Fibroblast of lung (primary cell): ENCODE measurements at regions not wholly inside any gene's neighbourhood (a gene's known extent, or its start where the extent isn't known, plus 50 kb on each side); places are given as distances from the start of the nearest gene placed in this dataset.

ENCODE experiments used
- DNase-seq, 2 donors: peaks; one replicate each; pipeline versions ENCODE4 v3.0.0 to v3.0.0-alpha.2; 2010; ENCODE audit warnings: low read depth in 2 of 2
- H2AFZ ChIP-seq: 2 replicates; pipeline ENCODE4 v1.5.1; 2012; ENCODE audit warnings: low read length, control low read depth, inconsistent platforms
- H3K27ac ChIP-seq: 2 replicates; pipeline ENCODE4 v1.5.1; 2011; ENCODE audit warnings: low read length, control low read depth; ENCODE audit not compliant: insufficient read depth
- H3K27me3 ChIP-seq: 2 replicates; pipeline ENCODE4 v1.5.1; 2011; ENCODE audit warnings: mild to moderate bottlenecking, low read length; ENCODE audit not compliant: control insufficient read depth, insufficient read depth
- H3K36me3 ChIP-seq: 2 replicates; pipeline ENCODE4 v1.5.1; 2011; ENCODE audit warnings: low read length; ENCODE audit not compliant: control insufficient read depth, insufficient read depth
- H3K4me1 ChIP-seq: 2 replicates; pipeline ENCODE4 v1.5.1; 2011; ENCODE audit warnings: low read length; ENCODE audit not compliant: control insufficient read depth, insufficient read depth; ENCODE audit errors: extremely low read depth
- H3K4me2 ChIP-seq: 2 replicates; pipeline ENCODE4 v1.5.1; 2011; ENCODE audit warnings: low read length, control low read depth; ENCODE audit not compliant: insufficient read depth; ENCODE audit errors: extremely low read depth
- H3K4me3 ChIP-seq, 4 experiments: fragments of 200-600 bp in 1 of 4; sonication (generic) in 1 of 4; replicated peaks in 1 of 4; 2 replicates each; pipeline ENCODE4 v1.5.1; 2011 to 2016; ENCODE audit warnings: low read length in 4 of 4, low read depth in 3 of 4, mild to moderate bottlenecking in 3 of 4, control low read depth in 2 of 4, inconsistent platforms in 1 of 4, mixed read lengths in 1 of 4; ENCODE audit not compliant: insufficient read depth in 1 of 4; ENCODE audit errors: control extremely low read depth in 1 of 4
- H3K79me2 ChIP-seq: 2 replicates; pipeline ENCODE4 v1.5.1; 2012; ENCODE audit warnings: mild to moderate bottlenecking, low read length, inconsistent platforms; ENCODE audit not compliant: control insufficient read depth, insufficient read depth
- H3K9ac ChIP-seq: 2 replicates; pipeline ENCODE4 v1.5.1; 2011; ENCODE audit warnings: mild to moderate bottlenecking, low read length, control low read depth; ENCODE audit not compliant: insufficient read depth
- H3K9me3 ChIP-seq: 2 replicates; pipeline ENCODE4 v1.5.1; 2012; ENCODE audit warnings: low read depth, low read length; ENCODE audit not compliant: control insufficient read depth, insufficient read depth
- H4K20me1 ChIP-seq: 2 replicates; pipeline ENCODE4 v1.5.1; 2011; ENCODE audit warnings: low read length; ENCODE audit not compliant: control insufficient read depth, insufficient read depth; ENCODE audit errors: extremely low read depth
- EZH2 ChIP-seq: IDR thresholded peaks from 2 replicates; pipeline ENCODE4 v1.5.1; 2012; ENCODE audit warnings: low read length, control low read depth, mild to moderate bottlenecking; ENCODE audit errors: missing control alignments
- TF ChIP-seq, protein P1 (sequence below), 2 donors: IDR thresholded peaks in 1 of 2; conservative IDR thresholded peaks in 1 of 2; 1 replicate in 1 of 2; 2 replicates in 1 of 2; pipeline ENCODE4 v1.5.1; 2011 to 2012; ENCODE audit warnings: low read length in 2 of 2, control low read depth in 1 of 2, inconsistent platforms in 1 of 2, low read depth in 1 of 2, mild to moderate bottlenecking in 1 of 2

- no peak for DNase-seq
- Histone ChIP-seq H3K36me3 (no peaks in the 10 kb centered on the region), H3K9ac (no peak overlapping the region), H3K79me2 (no peaks in the 10 kb centered on the region), H3K4me3 (no peak overlapping the region), H3K27ac (no peak overlapping the region), H3K4me1 (peaks cover 10% of the 10 kb centered on the region), H4K20me1 (no peaks in the 10 kb centered on the region), H2AFZ (no peak overlapping the region), H3K27me3 (no peaks in the 10 kb centered on the region), H3K9me3 (no peaks in the 10 kb centered on the region), H3K4me2 (no peak overlapping the region)
- no peak for TF ChIP-seq EZH2
- TF ChIP-seq, protein P1, sequence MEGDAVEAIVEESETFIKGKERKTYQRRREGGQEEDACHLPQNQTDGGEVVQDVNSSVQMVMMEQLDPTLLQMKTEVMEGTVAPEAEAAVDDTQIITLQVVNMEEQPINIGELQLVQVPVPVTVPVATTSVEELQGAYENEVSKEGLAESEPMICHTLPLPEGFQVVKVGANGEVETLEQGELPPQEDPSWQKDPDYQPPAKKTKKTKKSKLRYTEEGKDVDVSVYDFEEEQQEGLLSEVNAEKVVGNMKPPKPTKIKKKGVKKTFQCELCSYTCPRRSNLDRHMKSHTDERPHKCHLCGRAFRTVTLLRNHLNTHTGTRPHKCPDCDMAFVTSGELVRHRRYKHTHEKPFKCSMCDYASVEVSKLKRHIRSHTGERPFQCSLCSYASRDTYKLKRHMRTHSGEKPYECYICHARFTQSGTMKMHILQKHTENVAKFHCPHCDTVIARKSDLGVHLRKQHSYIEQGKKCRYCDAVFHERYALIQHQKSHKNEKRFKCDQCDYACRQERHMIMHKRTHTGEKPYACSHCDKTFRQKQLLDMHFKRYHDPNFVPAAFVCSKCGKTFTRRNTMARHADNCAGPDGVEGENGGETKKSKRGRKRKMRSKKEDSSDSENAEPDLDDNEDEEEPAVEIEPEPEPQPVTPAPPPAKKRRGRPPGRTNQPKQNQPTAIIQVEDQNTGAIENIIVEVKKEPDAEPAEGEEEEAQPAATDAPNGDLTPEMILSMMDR (conservative IDR thresholded peaks at IDR 0.05 in 1 of 2, IDR thresholded peaks at IDR 0.05 in 1 of 2; ENCODE audit: low read depth in 1 of 2, low read length in 2 of 2): no peak
Observed at GRCh38 chr5:72559866-72560766, 52.9 kb upstream of the ZNF366 start.

GRCh38 chr5:72558383-72558782 is 51.2 kb upstream of the ZNF366 start:
- no peak overlapping the region for H3K4me2 ChIP-seq
- no peaks in the 10 kb centered on the region for H3K9me3 ChIP-seq
- no peaks in the 10 kb centered on the region for H3K27me3 ChIP-seq
- no peak overlapping the region for H3K4me3 ChIP-seq
- no peaks in the 10 kb centered on the region for H3K36me3 ChIP-seq
- no peaks in the 10 kb centered on the region for H4K20me1 ChIP-seq
- no peak overlapping the region for H3K9ac ChIP-seq
- TF ChIP-seq, protein P1 (conservative IDR thresholded peaks at IDR 0.05 in 1 of 2, IDR thresholded peaks at IDR 0.05 in 1 of 2; ENCODE audit: low read depth in 1 of 2, low read length in 2 of 2): no peak
- TF ChIP-seq EZH2: no peak
- no peak overlapping the region for H3K27ac ChIP-seq
- peak in 1 of 2 donors; percentile 23 for DNase-seq
- H3K4me1 ChIP-seq: peaks cover 10% of the 10 kb centered on the region
- H2AFZ ChIP-seq: no peak overlapping the region
- H3K79me2 ChIP-seq: no peaks in the 10 kb centered on the region

- no peaks in the 10 kb centered on the region for H3K9me3 ChIP-seq
- no peaks in the 10 kb centered on the region for H3K27me3 ChIP-seq
- no peaks in the 10 kb centered on the region for H3K36me3 ChIP-seq
- H2AFZ ChIP-seq: no peak overlapping the region
- TF ChIP-seq EZH2: no peak
- TF ChIP-seq, protein P1 (conservative IDR thresholded peaks at IDR 0.05 in 1 of 2, IDR thresholded peaks at IDR 0.05 in 1 of 2; ENCODE audit: low read depth in 1 of 2, low read length in 2 of 2): no peak
- no peaks in the 10 kb centered on the region for H3K79me2 ChIP-seq
- no peak overlapping the region for H3K4me2 ChIP-seq
- no peaks in the 10 kb centered on the region for H4K20me1 ChIP-seq
- H3K4me1 ChIP-seq: peaks cover 10% of the 10 kb centered on the region
- no peak overlapping the region for H3K9ac ChIP-seq
- H3K27ac ChIP-seq: no peak overlapping the region
- no peak overlapping the region for H3K4me3 ChIP-seq
- DNase-seq: no peak
Observed at GRCh38 chr5:72558046-72558336, 50.8 kb upstream of the ZNF366 start.
